H9 (cell line): ENCODE measurements at regions not wholly inside any gene's neighbourhood (a gene's known extent, or its start where the extent isn't known, plus 50 kb on each side); places are given as distances from the start of the nearest gene placed in this dataset.

Experiments
- DNase-seq: peaks from one replicate; pipeline ENCODE4 v3.0.0-alpha.2; 2017
- H2AFZ ChIP-seq: one replicate; pipeline ENCODE4 v1.6.1; 2013; ENCODE audit warnings: mild to moderate bottlenecking, low read length, control low read depth, moderate library complexity
- H2AK5ac ChIP-seq: 2 replicates; pipeline ENCODE4 v1.6.1; 2013; ENCODE audit warnings: low read length, control low read depth, mixed read lengths; ENCODE audit not compliant: insufficient read length
- H2BK120ac ChIP-seq: one replicate; pipeline ENCODE4 v1.6.1; 2013; ENCODE audit warnings: low read depth, mild to moderate bottlenecking, low read length, control low read depth, inconsistent platforms; ENCODE audit not compliant: poor library complexity, severe bottlenecking
- H2BK12ac ChIP-seq: 2 replicates; pipeline ENCODE4 v1.6.1; 2013; ENCODE audit warnings: low read length, control low read depth, mixed read lengths, low read depth; ENCODE audit not compliant: insufficient read length
- H2BK15ac ChIP-seq: 2 replicates; pipeline ENCODE4 v1.6.1; 2013; ENCODE audit warnings: low read depth, low read length, control low read depth
- H2BK20ac ChIP-seq: one replicate; pipeline ENCODE4 v1.6.1; 2013; ENCODE audit warnings: low read depth, mild to moderate bottlenecking, low read length, control low read depth, inconsistent platforms; ENCODE audit not compliant: poor library complexity, severe bottlenecking
- H2BK5ac ChIP-seq: 2 replicates; pipeline ENCODE4 v1.6.1; 2013; ENCODE audit warnings: low read length, control low read depth, mixed read lengths; ENCODE audit not compliant: insufficient read length
- H3K14ac ChIP-seq: 2 replicates; pipeline ENCODE4 v1.6.1; 2013; ENCODE audit warnings: low read length, control low read depth; ENCODE audit not compliant: insufficient read depth
- H3K18ac ChIP-seq: 2 replicates; pipeline ENCODE4 v1.6.1; 2013; ENCODE audit warnings: low read depth, mild to moderate bottlenecking, mixed read lengths, low read length, control low read depth; ENCODE audit not compliant: insufficient read length
- H3K23ac ChIP-seq: 2 replicates; pipeline ENCODE4 v1.6.1; 2013; ENCODE audit warnings: low read length, control low read depth, mixed read lengths, low read depth; ENCODE audit not compliant: insufficient read length
- H3K23me2 ChIP-seq: 2 replicates; pipeline ENCODE4 v1.6.1; 2013; ENCODE audit warnings: low read depth, mild to moderate bottlenecking, mixed read lengths, low read length, control low read depth; ENCODE audit not compliant: insufficient read length, poor library complexity, severe bottlenecking
- H3K27ac ChIP-seq: 2 replicates; pipeline ENCODE4 v1.5.1; 2013; ENCODE audit warnings: low read length, control low read depth, mixed read lengths, low read depth; ENCODE audit not compliant: insufficient read length
- H3K27me3 ChIP-seq: 2 replicates; pipeline ENCODE4 v1.6.1; 2013; ENCODE audit warnings: low read length, control low read depth, inconsistent platforms; ENCODE audit not compliant: insufficient read depth
- H3K4ac ChIP-seq: 2 replicates; pipeline ENCODE4 v1.6.1; 2013; ENCODE audit warnings: low read depth, mild to moderate bottlenecking, control low read depth, inconsistent platforms, low read length, moderate library complexity
- H3K4me1 ChIP-seq: 2 replicates; pipeline ENCODE4 v1.6.1; 2013; ENCODE audit warnings: low read length, control low read depth, inconsistent platforms; ENCODE audit not compliant: insufficient read depth
- H3K4me2 ChIP-seq: 2 replicates; pipeline ENCODE4 v1.6.1; 2013; ENCODE audit warnings: low read length, control low read depth, mixed read lengths; ENCODE audit not compliant: insufficient read length, insufficient read depth
- H3K56ac ChIP-seq: 2 replicates; pipeline ENCODE4 v1.6.1; 2013; ENCODE audit warnings: low read depth, mild to moderate bottlenecking, mixed read lengths, low read length, control low read depth; ENCODE audit not compliant: insufficient read length
- H3K79me1 ChIP-seq: 2 replicates; pipeline ENCODE4 v1.6.1; 2013; ENCODE audit warnings: low read depth, mild to moderate bottlenecking, moderate library complexity, low read length, control low read depth, inconsistent platforms; ENCODE audit not compliant: insufficient read depth, poor library complexity, severe bottlenecking
- H3K79me2 ChIP-seq: 2 replicates; pipeline ENCODE4 v1.6.1; 2013; ENCODE audit warnings: low read length, control low read depth, inconsistent platforms; ENCODE audit not compliant: insufficient read depth
- H3K9ac ChIP-seq: 2 replicates; pipeline ENCODE4 v1.6.1; 2013; ENCODE audit warnings: low read length, control low read depth, mixed read lengths; ENCODE audit not compliant: insufficient read length; ENCODE audit errors: extremely low read depth
- H3K9me3 ChIP-seq: one replicate; pipeline ENCODE4 v1.6.1; 2013; ENCODE audit warnings: low read depth, low read length, inconsistent platforms; ENCODE audit not compliant: control insufficient read depth
- H3T11ph ChIP-seq: one replicate; pipeline ENCODE4 v1.6.1; 2013; ENCODE audit warnings: mild to moderate bottlenecking, low read length, control low read depth, inconsistent platforms
- H4K20me1 ChIP-seq: one replicate; pipeline ENCODE4 v1.6.1; 2013; ENCODE audit not compliant: control insufficient read depth, insufficient read length, insufficient read depth
- H4K5ac ChIP-seq: 2 replicates; pipeline ENCODE4 v1.6.1; 2013; ENCODE audit warnings: low read depth, mild to moderate bottlenecking, mixed read lengths, low read length, control low read depth; ENCODE audit not compliant: insufficient read length
- H4K8ac ChIP-seq: replicated peaks from 2 replicates; pipeline ENCODE4 v1.6.1; 2013; ENCODE audit warnings: low read length, control low read depth, mixed read lengths, low read depth; ENCODE audit not compliant: insufficient read length
- H4K91ac ChIP-seq: 2 replicates; pipeline ENCODE4 v1.6.1; 2013; ENCODE audit warnings: low read depth, mild to moderate bottlenecking, moderate library complexity, mixed read lengths, low read length, control low read depth; ENCODE audit not compliant: insufficient read length
- H3K27ac Mint-ChIP-seq, 3 experiments: 2 replicates in 2 of 3; 3 replicates in 1 of 3; pipeline ENCODE4 v1.8.0; 2020 to 2021; ENCODE audit warnings: mixed read lengths in 3 of 3, mild to moderate bottlenecking in 1 of 3, moderate library complexity in 1 of 3
- H3K27me3 Mint-ChIP-seq: 2 replicates; pipeline ENCODE4 v1.8.0; 2021; ENCODE audit warnings: low read depth, mild to moderate bottlenecking, moderate library complexity, mixed read lengths
- H3K36me3 Mint-ChIP-seq, 3 experiments: 2 replicates in 2 of 3; 3 replicates in 1 of 3; pipeline ENCODE4 v1.8.0; 2020 to 2021; ENCODE audit warnings: low read depth in 3 of 3, mixed read lengths in 3 of 3; ENCODE audit not compliant: insufficient read depth in 1 of 3
- H3K4me1 Mint-ChIP-seq, 2 experiments: 2 replicates each; pipeline ENCODE4 v1.8.0; 2020; ENCODE audit warnings: mixed read lengths in 2 of 2
- H3K4me3 Mint-ChIP-seq, 2 experiments: 2 replicates in 1 of 2; 3 replicates in 1 of 2; pipeline ENCODE4 v1.8.0; 2020 to 2021; ENCODE audit warnings: mild to moderate bottlenecking in 2 of 2, mixed read lengths in 2 of 2, moderate library complexity in 1 of 2
- H3K9me3 Mint-ChIP-seq, 2 experiments: 2 replicates in 1 of 2; 3 replicates in 1 of 2; pipeline ENCODE4 v1.8.0; 2020; ENCODE audit warnings: mild to moderate bottlenecking in 2 of 2, mixed read lengths in 2 of 2, moderate library complexity in 1 of 2
- CTCF ChIP-seq: fragments of 200-600 bp; sonication (generic); conservative IDR thresholded peaks from 3 replicates; pipeline ENCODE4 v1.8.0; 2021; ENCODE audit warnings: antibody characterized with exemption, mild to moderate bottlenecking
- WGBS: extraction: QIAGEN DNeasy Blood & Tissue Kit; methylation state at CpG from one replicate; pipeline ENCODE4 v1.1.7; 2013; ENCODE audit warnings: missing lambda C conversion rate, low lambda C conversion rate, mixed read lengths; ENCODE audit not compliant: insufficient read length; ENCODE audit errors: extremely low coverage; 5-methylcytosine and 5-hydroxymethylcytosine counted together

- H3K27ac Mint-ChIP-seq: no peak overlapping the region
- H3K18ac ChIP-seq: no peak overlapping the region
- H3K9ac ChIP-seq: no peak overlapping the region
- no peak overlapping the region for H2BK20ac ChIP-seq
- H3K4me1 ChIP-seq: peaks cover 2% of the 10 kb centered on the region; the same call in 1 of the 2 replicates
- H3K27ac ChIP-seq: no peak overlapping the region
- H3K27me3 ChIP-seq: 0 out of 2 replicates have a peak, but pooled peaks cover 3% of the 10 kb centered on the region
- H2BK15ac ChIP-seq: no peak overlapping the region
- no peak for TF ChIP-seq CTCF
- WGBS: no CpG with 5 or more reads among the region's 7 CpGs
- no peak overlapping the region for H4K5ac ChIP-seq
- peaks cover 0 to 2% (median 0%) of the 10 kb centered on the region in 3 experiments; a peak in 1 of 7 replicates for H3K36me3 Mint-ChIP-seq
- H3K4me2 ChIP-seq: no peak overlapping the region
- H3K4me1 Mint-ChIP-seq: peaks cover 2 to 9% of the 10 kb centered on the region in 2 experiments
- H3K56ac ChIP-seq: no peak overlapping the region
- peaks cover 19% of the 10 kb centered on the region for H3K27me3 Mint-ChIP-seq
- H3K4ac ChIP-seq: no peak overlapping the region
- H3K23ac ChIP-seq: no peak overlapping the region
- no peak overlapping the region for H2AK5ac ChIP-seq
- H2BK120ac ChIP-seq: no peak overlapping the region
- no peak overlapping the region for H4K91ac ChIP-seq
- H3K14ac ChIP-seq: no peak overlapping the region
- H3K23me2 ChIP-seq: no peaks in the 10 kb centered on the region
- no peak overlapping the region for H3T11ph ChIP-seq
- DNase-seq: no peak
- no peaks in the 10 kb centered on the region for H3K79me2 ChIP-seq
- H2AFZ ChIP-seq: no peak overlapping the region
- H2BK12ac ChIP-seq: no peak overlapping the region
- no peak overlapping the region for H4K8ac ChIP-seq
- no peaks in the 10 kb centered on the region for H3K79me1 ChIP-seq
- no peaks in the 10 kb centered on the region for H3K9me3 ChIP-seq
- no peak overlapping the region for H3K4me3 Mint-ChIP-seq
- no peak overlapping the region for H2BK5ac ChIP-seq
- no peaks in the 10 kb centered on the region; a peak in 1 of 5 replicates for H3K9me3 Mint-ChIP-seq
- no peaks in the 10 kb centered on the region for H4K20me1 ChIP-seq
Measured at GRCh38 chr2:65636813-65637483, 204.5 kb upstream of the SPRED2 start.
